ACHN (cell line): ENCODE measurements at regions not wholly inside any gene's neighbourhood (a gene's known extent, or its start where the extent isn't known, plus 50 kb on each side); places are given as distances from the start of the nearest gene placed in this dataset.
"Not testable (repeated sequence)": the region's sequence is repeated elsewhere in the genome, so short reads cannot be mapped to it uniquely, and the experiment has no call there.

Experiments
- DNase-seq: peaks from one replicate; pipeline ENCODE4 v3.0.0-alpha.2; 2015
- in situ Hi-C: cut with HindIII; loops from 2 replicates; pipeline ENCODE4 v1.10.0; 2017; ENCODE audit warnings: low sequenced_read_pairs, low pct_ligation_motif_present, low pct_unique_long_range_greater_than_20kb

- in situ Hi-C loops, DNase-seq: not testable (repeated sequence)
Measured at GRCh38 chr9:97248252-97248651, 59.2 kb upstream of the CCDC180 start.

GRCh38 chr9:97243606-97244005, 63.9 kb upstream of the CCDC180 start:
- no peak for DNase-seq
- in situ Hi-C loops = no loop called here

GRCh38 chr9:97241430-97241829, 66.0 kb upstream of the CCDC180 start:
- in situ Hi-C loops, DNase-seq: not testable (repeated sequence)

- peak; percentile 85 for DNase-seq
Measured at GRCh38 chr9:97237951-97238889, 69.2 kb upstream of the CCDC180 start.

GRCh38 chr9:97237311-97237786, 70.1 kb upstream of the CCDC180 start:
- no peak for DNase-seq
- in situ Hi-C loops = no loop called here

More at GRCh38 chr9:97237951-97238889, 69.2 kb upstream of the CCDC180 start:
- in situ Hi-C loops = no loop called here

GRCh38 chr9:97233009-97233400, 74.5 kb upstream of the CCDC180 start:
- DNase-seq, in situ Hi-C loops: not testable (repeated sequence)

- DNase-seq, in situ Hi-C loops: not testable (repeated sequence)
Measured at GRCh38 chr9:97232060-97233008, 75.1 kb upstream of the CCDC180 start.

GRCh38 chr9:97222393-97222792, 85.1 kb upstream of the CCDC180 start:
- DNase-seq, in situ Hi-C loops: not testable (repeated sequence)

- in situ Hi-C loops = not testable (repeated sequence)
- DNase-seq = peak; percentile 51
Measured at GRCh38 chr9:97221478-97222355, 85.7 kb upstream of the CCDC180 start.

GRCh38 chr9:97220894-97221477, 86.5 kb upstream of the CCDC180 start:
- in situ Hi-C loops = no loop called here
- no peak for DNase-seq

GRCh38 chr9:97220396-97220795, 87.1 kb upstream of the CCDC180 start:
- in situ Hi-C loops, DNase-seq: not testable (repeated sequence)

GRCh38 chr9:97219443-97220140, 87.9 kb upstream of the CCDC180 start:
- DNase-seq, in situ Hi-C loops: not testable (repeated sequence)

- in situ Hi-C loops, DNase-seq: not testable (repeated sequence)
Measured at GRCh38 chr9:97215127-97215526, 92.3 kb upstream of the CCDC180 start.

GRCh38 chr9:97214556-97214955, 92.9 kb upstream of the CCDC180 start:
- DNase-seq, in situ Hi-C loops: not testable (repeated sequence)

- DNase-seq, in situ Hi-C loops: not testable (repeated sequence)
Measured at GRCh38 chr9:97199683-97200082, 107.8 kb upstream of the CCDC180 start.

GRCh38 chr9:97193767-97194166, 113.7 kb upstream of the CCDC180 start:
- in situ Hi-C loops = not testable (repeated sequence)
- peak; percentile 66 for DNase-seq

GRCh38 chr9:97188545-97188944, 118.9 kb upstream of the CCDC180 start:
- no peak for DNase-seq
- in situ Hi-C loops = no loop called here
